HG02678 (cell line): ENCODE measurements at regions not wholly inside any gene's neighbourhood (a gene's known extent, or its start where the extent isn't known, plus 50 kb on each side); places are given as distances from the start of the nearest gene placed in this dataset.
"Not testable (repeated sequence)": the region's sequence is repeated elsewhere in the genome, so short reads cannot be mapped to it uniquely, and the experiment has no call there.

Source experiments
- ATAC-seq: cut with Tn5 transposase; IDR thresholded peaks from one replicate; pipeline ENCODE4 v1.9.1; 2021; ENCODE audit warnings: mild to moderate bottlenecking, moderate library complexity; ENCODE audit not compliant: unreplicated experiment

GRCh38 chr9:105972466-105973204 is 278.3 kb downstream of the TMEM38B start:
- no peak for ATAC-seq

- ATAC-seq: no peak
Measured at GRCh38 chr9:105973951-105974351, 279.6 kb downstream of the TMEM38B start.

- ATAC-seq: no peak
Measured at GRCh38 chr9:105975886-105976645, 281.7 kb downstream of the TMEM38B start.

GRCh38 chr9:105978336-105978735 is 284.0 kb downstream of the TMEM38B start:
- no peak for ATAC-seq

GRCh38 chr9:105978826-105979225 is 284.5 kb downstream of the TMEM38B start:
- ATAC-seq: no peak

GRCh38 chr9:105979290-105979689 is 284.9 kb downstream of the TMEM38B start:
- ATAC-seq: no peak

- no peak for ATAC-seq
Measured at GRCh38 chr9:105984714-105985113, 290.4 kb downstream of the TMEM38B start.

- no peak for ATAC-seq
Measured at GRCh38 chr9:105993116-105993854, 298.9 kb downstream of the TMEM38B start.

- ATAC-seq: no peak
Measured at GRCh38 chr9:105993921-105994715, 299.8 kb downstream of the TMEM38B start.

GRCh38 chr9:105994970-105995369 is 300.6 kb downstream of the TMEM38B start:
- ATAC-seq: no peak

- ATAC-seq: no peak
Measured at GRCh38 chr9:106017198-106017740, 322.9 kb downstream of the TMEM38B start.

GRCh38 chr9:106019039-106019680 is 324.8 kb downstream of the TMEM38B start:
- no peak for ATAC-seq

- ATAC-seq: no peak
Measured at GRCh38 chr9:106019702-106020101, 325.4 kb downstream of the TMEM38B start.

GRCh38 chr9:106020186-106020585 is 325.8 kb downstream of the TMEM38B start:
- no peak for ATAC-seq

GRCh38 chr9:106023455-106023854 is 329.1 kb downstream of the TMEM38B start:
- no peak for ATAC-seq

GRCh38 chr9:106025453-106025852 is 331.1 kb downstream of the TMEM38B start:
- ATAC-seq: no peak

GRCh38 chr9:106030146-106030545 is 335.8 kb downstream of the TMEM38B start:
- not testable (repeated sequence) for ATAC-seq

- no peak for ATAC-seq
Measured at GRCh38 chr9:106032978-106033377, 338.6 kb downstream of the TMEM38B start.

- ATAC-seq: no peak
Measured at GRCh38 chr9:106035806-106036205, 341.5 kb downstream of the TMEM38B start.
